ENCODE measurements at regions not wholly inside any gene's neighbourhood (a gene's known extent, or its start where the extent isn't known, plus 50 kb on each side); places are given as distances from the start of the nearest gene placed in this dataset.
A peak's percentile ranks its signal among the peaks of the same experiment; 100 is the strongest.

GRCh38 chr2:224145751-224146355 lies 106.8 kb upstream of the SERPINE2 start:
- ChIA-PET CTCF (interaction anchor here (1.0 to 2.5 kb wide), 5 partner anchors 10 to 152 kb away, joined by 3 to 12 read pairs (median 6); no protein-coding TSS in a partner anchor), POLR2A (interaction anchor here (0.8 kb wide), 1 partner anchor 263 kb away, joined by 4 read pairs; no protein-coding TSS in a partner anchor)
- no TSS peak for BruUV-seq (replicated peaks)
- H3K9me1 ChIP-seq (replicated peaks; ENCODE audit: control insufficient read depth, extremely low read depth, insufficient read depth, low read length) = no peaks in the 10 kb centered on the region
- peak overlapping the region; percentile 37 for H3K4me2 ChIP-seq (ENCODE audit: insufficient read depth, low read length)
- dilution Hi-C loops (cut with MboI; ENCODE audit: extremely low pct_ligation_motif_present, low sequenced_read_pairs) (no loop called here), intact Hi-C loops (cut with micrococcal nuclease) (loop anchor here (1.0 to 10.0 kb wide), 7 partner anchors 27 to 451 kb away; partner anchors contain the start of genes CUL3 and FAM124B)
- no peak overlapping the region for H3K4me3 ChIP-seq (replicated peaks in 1 of 3; ENCODE audit: insufficient read depth in 1 of 3, low read depth in 1 of 3, low read length in 3 of 3)
- H3K9me3 ChIP-seq (replicated peaks; ENCODE audit: control insufficient read depth, insufficient read depth, low read length) = no peaks in the 10 kb centered on the region
- peaks cover 2 to 3% of the 10 kb centered on the region in 2 experiments for H3K27me3 ChIP-seq (ENCODE audit: control insufficient read depth in 2 of 2, insufficient read depth in 2 of 2, low read length in 2 of 2)
- no peak overlapping the region for H3K9ac ChIP-seq (replicated peaks; ENCODE audit: extremely low read depth, insufficient read depth, low read length)
- H3K36me3 ChIP-seq (ENCODE audit: control insufficient read depth in 2 of 2, extremely low read depth in 1 of 2, insufficient read depth in 2 of 2, low read length in 2 of 2) = no peaks in the 10 kb centered on the region
- H3K79me2 ChIP-seq (ENCODE audit: control insufficient read depth, insufficient read depth, low read length) = no peaks in the 10 kb centered on the region
- no peak overlapping the region for H2AFZ ChIP-seq (ENCODE audit: low read depth, low read length)
- FAIRE-seq (peak; percentile 92), DNase-seq (ENCODE audit: low read depth, low spot score) (peak; percentile 94)
- H3K4me1 ChIP-seq (ENCODE audit: control insufficient read depth, extremely low read depth, insufficient read depth, low read length) = peaks cover 39% of the 10 kb centered on the region
- H3K27ac ChIP-seq (ENCODE audit: insufficient read depth, low read depth, low read length) = peak overlapping the region; percentile 70
- H4K20me1 ChIP-seq (replicated peaks; ENCODE audit: control insufficient read depth, extremely low read depth, insufficient read depth, low read length) = no peaks in the 10 kb centered on the region
- TF ChIP-seq POLR2AphosphoS5 (IDR thresholded peaks at IDR 0.05; ENCODE audit: insufficient read depth, low read depth, low read length) = peak; percentile 58
- TF ChIP-seq EZH2 (IDR thresholded peaks at IDR 0.05; ENCODE audit: borderline replicate concordance, low read depth, low read length, severe bottlenecking) = no peak
- TF ChIP-seq FOS (IDR thresholded peaks at IDR 0.05; ENCODE audit: borderline replicate concordance, insufficient read depth, low read length) = peak; percentile 88
- TF ChIP-seq CTCF (IDR thresholded peaks at IDR 0.05; ENCODE audit: extremely low read depth in 1 of 2, insufficient read depth in 1 of 2, low read depth in 1 of 2, low read length in 2 of 2) = no peak
- TF ChIP-seq JUN (IDR thresholded peaks at IDR 0.05; ENCODE audit: borderline replicate concordance, insufficient read depth, insufficient read length, low read depth) = peak; percentile 87
- TF ChIP-seq POLR2A (IDR thresholded peaks at IDR 0.05; ENCODE audit: low read depth, low read length) = no peak
- TF ChIP-seq, protein P1, sequence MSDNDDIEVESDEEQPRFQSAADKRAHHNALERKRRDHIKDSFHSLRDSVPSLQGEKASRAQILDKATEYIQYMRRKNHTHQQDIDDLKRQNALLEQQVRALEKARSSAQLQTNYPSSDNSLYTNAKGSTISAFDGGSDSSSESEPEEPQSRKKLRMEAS (IDR thresholded peaks at IDR 0.05; ENCODE audit: insufficient read depth, insufficient read length) = peak; percentile 89
- TF ChIP-seq GATA2 (IDR thresholded peaks at IDR 0.05; ENCODE audit: insufficient read depth, insufficient read length, low read depth, low read length) = peak; percentile 29
- TF ChIP-seq MYC (IDR thresholded peaks at IDR 0.05; ENCODE audit: low read depth, low read length) = no peak

Measured in endothelial cell of umbilical vein (primary cell).